ENCODE measurements at regions not wholly inside any gene's neighbourhood (a gene's known extent, or its start where the extent isn't known, plus 50 kb on each side); places are given as distances from the start of the nearest gene placed in this dataset.

- TF ChIP-seq CTCF (IDR thresholded peaks at IDR 0.05; ENCODE audit: borderline replicate concordance, extremely low read depth, low read length, poor library complexity, severe bottlenecking) (no peak), EZH2 (IDR thresholded peaks at IDR 0.05; ENCODE audit: borderline replicate concordance, low read depth, low read length, severe bottlenecking) (no peak)
Measured at GRCh38 chr6:12222405-12223366, 67.5 kb upstream of the EDN1 start.
